HG03520 (cell line): ENCODE measurements at regions not wholly inside any gene's neighbourhood (a gene's known extent, or its start where the extent isn't known, plus 50 kb on each side); places are given as distances from the start of the nearest gene placed in this dataset.
"Not testable (repeated sequence)": the region's sequence is repeated elsewhere in the genome, so short reads cannot be mapped to it uniquely, and the experiment has no call there.

ENCODE experiments used
- ATAC-seq: cut with Tn5 transposase; IDR thresholded peaks from one replicate; pipeline ENCODE4 v1.9.1; 2021; ENCODE audit warnings: mild to moderate bottlenecking, moderate library complexity; ENCODE audit not compliant: unreplicated experiment

DNA sequence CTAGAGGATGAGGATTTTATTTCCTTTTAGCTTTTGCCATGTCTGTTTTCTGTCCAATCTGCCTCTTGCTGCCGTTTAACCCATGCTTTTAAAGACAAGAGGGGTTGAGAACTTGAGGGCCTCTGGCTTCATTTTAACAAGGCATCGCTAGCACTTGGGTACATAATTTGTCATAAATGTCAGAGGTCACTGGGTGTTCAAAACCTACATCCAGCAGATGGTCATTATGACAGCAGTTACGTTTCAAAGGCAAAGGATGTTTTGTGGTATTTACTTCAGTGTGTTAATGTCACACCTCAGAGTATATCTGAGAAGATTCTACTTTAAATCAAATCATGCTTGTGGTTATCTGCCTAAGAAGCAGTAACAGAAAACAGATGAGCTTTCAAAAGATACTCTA lies 918.3 kb downstream of the NR2F1-AS1 start:
- ATAC-seq = no peak

DNA sequence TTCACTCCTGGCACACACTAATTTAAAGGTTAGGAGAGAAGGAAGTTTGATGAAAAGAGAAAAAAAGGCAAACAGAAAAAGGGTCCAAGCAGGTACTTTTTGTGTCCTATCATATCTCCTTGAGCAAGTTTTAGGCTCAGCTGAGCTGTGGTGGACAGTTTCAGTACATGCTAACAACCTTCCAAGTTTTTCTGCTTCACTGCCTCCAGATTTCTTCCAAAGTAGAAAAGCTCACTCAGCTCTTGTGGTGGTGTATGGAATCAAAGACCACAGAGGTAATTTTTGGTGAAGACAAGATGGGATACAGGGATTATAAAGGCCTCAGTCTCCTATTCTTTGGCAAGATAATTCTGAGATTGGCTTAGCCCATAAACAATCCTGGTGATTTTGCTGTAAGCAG lies 921.8 kb downstream of the NR2F1-AS1 start:
- no peak for ATAC-seq

DNA sequence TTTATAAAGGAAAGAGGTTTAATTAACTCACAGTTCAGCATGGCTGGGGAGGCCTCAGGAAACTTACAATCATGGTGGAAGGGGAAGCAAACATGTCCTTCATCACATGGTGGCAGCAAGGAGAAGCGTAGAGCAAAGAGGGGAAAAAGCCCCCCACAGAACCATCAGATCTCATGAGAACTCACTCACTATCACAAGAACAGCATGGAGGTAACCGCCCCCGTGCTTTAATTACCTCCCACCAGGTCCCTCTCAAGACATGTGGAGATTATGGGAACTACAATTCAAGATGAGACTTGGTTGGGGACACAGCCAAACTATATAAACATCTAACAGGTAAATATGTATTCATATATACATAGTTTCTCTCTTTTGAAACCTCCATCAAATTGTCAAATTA lies 926.4 kb downstream of the NR2F1-AS1 start:
- ATAC-seq = not testable (repeated sequence)

DNA sequence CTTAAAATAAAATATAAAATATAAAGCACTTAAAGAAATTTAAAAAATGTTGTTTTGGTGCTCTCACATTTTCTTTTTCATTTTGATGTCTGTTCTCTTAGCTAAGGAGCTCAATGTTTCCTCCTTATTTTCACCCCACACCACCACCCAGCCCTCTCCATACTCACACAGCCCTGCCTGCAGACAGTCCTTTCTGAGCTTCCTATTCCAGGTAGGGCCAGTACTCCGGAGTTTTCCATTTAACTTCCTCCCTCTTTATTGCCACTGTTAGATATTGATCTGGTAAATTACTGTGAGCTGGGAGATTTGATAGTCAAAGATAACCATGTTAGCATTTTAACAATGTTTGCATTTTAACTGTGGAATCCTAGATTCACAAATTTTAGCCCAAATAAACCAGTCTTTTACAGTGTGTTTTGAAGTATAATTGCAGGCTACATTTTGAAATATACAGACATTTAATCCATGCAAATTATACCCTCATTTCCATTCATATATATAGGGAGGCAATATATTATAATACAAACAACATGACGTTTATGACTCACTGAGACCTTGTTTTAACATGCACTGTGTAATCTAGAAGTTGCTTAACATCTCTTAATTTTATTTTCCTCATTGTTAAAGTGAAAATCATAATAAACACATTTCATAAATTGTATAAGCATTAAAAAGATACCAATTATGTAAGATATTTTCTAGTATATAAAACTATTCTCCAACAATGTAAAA lies 927.1 kb downstream of the NR2F1-AS1 start:
- ATAC-seq = no peak

DNA sequence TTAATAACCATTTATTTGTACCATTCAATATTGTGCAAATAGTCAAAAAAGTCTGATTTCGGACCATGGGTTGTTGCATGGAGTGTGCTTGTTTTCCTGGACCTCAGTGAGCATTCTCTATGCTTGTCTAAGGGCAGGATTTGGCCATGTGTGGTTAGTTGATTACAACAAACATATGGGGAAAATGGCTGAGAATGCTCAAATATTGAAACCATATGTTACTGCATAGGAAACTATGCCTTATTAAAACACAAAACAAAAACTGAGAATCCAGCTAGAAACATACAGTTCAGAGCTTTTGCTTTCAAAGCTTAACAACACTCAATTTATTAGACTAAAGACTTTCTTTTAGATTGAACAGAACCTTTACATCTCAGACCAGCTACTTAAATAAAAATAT lies 928.3 kb downstream of the NR2F1-AS1 start:
- ATAC-seq = no peak

DNA sequence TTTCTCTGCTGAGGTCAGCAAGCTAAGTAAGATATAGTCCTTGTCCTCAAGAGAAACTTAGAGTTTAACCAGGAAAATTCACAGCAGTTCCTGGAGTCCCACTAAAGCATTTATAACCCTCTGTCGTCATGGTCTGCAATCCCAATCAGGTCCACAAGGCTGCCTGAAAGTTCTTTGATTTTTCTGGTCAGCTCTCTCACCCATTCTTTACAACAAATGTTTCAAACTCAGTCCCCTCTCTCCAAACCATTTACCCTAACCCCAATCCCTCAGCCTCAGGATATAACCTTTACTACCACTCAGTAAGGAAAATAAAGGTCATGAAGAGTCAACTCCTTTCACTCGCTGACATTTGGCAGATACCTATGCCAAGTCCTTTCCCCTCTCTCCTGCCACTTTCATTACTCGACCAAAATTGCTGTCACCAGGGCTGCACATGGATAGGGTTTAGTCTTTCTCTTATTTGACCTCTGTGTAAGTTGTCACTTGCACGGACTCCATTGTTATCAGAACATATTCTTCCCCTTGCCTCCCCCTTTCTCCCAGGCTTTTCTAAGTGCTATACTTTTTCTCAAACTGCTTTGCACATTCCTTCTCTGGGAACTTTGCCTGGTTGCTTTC lies 936.6 kb downstream of the NR2F1-AS1 start:
- no peak for ATAC-seq

DNA sequence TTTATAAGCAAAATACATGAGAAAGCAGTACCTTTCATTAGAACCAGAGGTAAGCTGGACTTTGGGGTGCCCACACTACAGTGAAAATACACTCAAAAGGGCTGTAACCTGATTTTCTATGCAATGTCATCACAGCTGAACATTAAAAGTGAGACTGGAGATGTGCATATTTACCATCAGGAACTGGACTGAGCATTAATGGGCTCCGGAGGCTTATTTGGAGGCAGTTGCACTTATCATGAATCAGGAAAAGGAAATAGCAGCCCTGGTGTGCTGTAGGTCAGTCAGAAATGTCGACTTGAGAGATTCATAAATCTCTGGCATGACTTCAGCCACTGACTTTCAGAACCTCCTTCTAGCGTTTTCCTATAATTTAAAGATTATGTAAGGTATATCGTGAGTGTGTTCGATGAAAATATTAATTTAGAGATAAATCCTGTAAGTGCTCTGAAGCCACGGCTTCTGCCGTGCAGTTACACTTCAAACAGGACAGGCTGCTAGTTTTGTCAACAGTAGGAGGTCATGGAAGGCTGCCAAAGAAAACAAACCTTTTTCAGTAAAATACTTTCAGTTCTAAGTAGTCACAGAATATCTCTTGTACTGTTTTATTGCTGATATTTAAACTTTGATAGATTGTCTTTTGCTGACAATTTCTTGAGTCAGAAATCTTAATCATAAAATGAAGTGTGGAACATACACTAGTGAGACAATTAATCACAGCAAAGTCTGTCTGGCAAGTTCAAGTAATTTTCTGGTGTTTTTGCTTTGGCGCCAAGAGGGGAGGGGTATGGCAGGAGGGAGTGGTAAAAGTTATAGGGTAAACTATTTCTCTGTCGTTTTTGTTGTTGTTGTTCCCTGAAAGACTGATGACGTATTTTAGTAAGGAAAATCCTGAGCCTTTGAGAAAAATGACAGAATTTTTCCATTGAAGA lies 939.7 kb downstream of the NR2F1-AS1 start:
- no peak for ATAC-seq

DNA sequence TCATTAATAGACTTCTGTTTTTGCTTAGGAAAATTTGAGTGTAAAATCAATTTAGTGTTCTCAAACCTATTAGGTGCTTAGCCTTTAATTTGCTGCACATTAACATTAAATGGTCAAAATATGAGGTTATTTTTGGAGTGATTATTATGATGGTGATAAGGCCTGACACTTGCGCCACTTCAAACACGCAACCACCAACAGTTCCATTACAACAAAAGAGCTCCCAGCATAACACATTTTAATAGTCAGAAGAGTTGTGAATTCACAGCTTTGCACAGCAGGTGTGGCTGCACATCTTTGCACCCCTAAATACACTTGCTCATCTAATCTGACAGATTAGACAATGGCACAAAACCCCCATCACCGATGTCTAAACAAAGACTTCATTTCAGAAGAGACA lies 940.7 kb downstream of the NR2F1-AS1 start:
- ATAC-seq = no peak

DNA sequence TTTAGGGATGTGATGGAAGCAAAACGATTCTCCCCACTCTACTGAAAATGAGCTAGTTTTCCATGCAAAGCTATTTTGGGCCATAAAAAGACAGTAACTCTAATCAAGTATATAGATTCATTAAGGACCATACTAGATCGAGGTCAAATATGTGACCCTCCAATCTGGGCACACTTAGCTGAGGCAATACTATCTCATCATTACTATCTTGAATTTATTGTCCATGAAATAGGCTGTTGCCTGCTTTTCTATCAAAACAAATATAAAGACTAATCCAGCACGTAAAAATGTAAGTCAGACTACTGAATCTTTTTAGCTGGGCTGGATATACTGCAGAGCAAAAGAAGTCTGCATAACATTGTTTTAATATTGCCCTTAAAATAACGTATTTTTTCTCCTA lies 943.1 kb downstream of the NR2F1-AS1 start:
- ATAC-seq = no peak

DNA sequence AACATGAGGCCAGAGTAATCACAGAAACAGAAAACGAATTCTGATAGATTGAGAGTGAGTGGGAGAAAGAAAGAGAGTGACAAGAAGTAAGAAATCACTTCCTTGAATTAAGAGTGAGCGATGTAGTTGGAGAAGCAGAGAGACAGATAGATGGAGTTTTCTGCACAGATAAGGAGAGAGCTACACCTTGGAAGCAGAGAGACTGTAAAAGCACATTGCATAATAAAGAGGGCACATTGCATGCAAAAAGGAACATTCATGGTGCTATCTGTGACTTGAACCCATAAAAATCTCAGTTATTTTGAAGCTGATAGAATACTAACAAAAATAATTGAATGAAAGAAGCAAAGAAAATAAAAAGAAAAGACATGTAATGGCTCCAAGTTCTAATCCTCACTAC lies 943.8 kb downstream of the NR2F1-AS1 start:
- ATAC-seq = no peak

DNA sequence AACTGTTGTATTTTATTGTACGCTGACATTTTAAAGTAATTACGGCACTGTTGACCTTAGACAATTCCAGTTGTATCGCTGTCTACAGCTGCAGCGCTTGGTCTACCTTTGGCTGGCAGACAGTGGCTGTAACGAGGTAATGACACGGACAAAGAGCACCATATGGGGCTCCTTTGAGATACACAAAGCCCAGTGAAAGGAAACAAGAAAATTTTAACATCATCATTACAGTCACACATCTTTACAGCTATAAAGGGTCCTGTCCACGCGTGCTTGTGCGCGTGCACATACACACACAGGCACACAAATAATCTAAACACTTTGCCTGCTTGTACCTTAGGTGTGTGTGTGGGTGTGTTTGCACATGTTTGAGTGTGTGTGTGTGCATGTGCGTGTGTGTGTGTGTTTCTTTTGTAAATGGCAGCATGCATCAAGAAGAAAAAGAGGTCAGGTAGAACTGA lies 946.0 kb downstream of the NR2F1-AS1 start:
- no peak for ATAC-seq

DNA sequence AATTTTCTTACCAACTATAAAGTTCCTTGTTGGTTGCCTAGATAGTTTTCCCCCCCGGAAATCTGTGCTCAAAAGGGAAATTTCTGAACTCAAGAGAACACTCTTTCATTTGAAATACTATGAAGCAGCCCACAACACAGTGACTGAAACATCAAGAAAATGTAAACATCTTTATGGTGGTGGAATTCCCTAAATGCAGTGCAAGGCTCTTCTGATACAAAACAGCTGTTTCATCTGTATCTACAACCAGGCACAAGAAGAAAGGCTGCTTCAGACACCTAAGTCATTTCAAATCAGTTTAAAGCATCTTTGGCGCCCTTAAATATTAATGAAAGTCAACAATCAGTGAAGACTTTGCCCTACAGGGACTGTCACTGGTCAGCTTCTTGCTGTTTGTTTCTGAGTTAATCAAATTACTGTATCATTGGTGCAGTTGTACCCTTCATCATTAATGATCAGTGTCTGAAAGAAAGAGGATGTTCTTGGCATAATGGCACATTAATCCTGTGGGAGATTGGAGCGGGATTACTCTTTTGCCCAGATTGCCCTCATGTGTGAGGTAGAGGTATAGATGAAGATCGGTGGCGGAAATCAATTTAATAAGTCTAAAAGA lies 947.0 kb downstream of the NR2F1-AS1 start:
- ATAC-seq = no peak

DNA sequence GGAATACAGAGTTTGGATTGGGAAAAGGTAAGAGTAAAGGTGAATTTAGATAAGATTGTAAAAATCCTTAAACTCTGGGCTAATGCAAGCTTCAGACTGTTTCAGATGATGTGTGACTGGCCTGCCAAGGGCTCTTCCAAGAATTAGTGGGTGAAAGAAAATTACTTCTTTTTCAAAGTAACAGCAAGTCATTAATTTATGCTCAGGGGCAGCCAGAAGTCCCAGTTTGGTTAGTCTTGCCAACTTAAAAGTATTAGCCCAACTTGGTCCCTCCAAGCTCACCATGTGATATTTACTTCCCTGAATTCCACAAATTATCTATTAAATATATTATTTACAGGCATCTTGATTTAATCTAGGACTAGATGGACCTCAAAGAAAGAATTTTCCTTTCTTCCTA lies 947.8 kb downstream of the NR2F1-AS1 start:
- ATAC-seq = no peak

DNA sequence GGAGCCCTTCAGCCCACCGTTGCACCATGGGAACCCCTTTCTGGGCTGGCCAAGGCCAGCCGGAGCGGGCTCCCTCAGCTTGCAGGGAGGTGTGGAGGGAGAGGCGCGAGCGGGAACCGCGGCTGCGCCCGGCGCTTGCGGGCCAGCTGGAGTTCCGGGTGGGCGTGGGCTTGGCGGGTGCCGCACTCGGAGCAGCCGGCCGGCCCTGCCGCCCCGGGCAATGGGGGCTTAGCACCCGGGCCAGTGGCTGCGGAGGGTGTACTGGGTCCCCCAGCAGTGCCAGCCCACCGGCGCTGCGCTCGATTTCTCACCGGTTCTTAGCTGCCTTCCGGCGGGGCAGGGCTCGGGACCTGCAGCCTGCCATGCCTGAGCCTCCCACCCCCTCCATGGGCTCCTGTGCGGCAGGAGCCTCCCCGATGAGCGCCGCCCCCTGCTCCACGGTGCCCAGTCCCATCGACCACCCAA lies 949.8 kb downstream of the NR2F1-AS1 start:
- not testable (repeated sequence) for ATAC-seq

DNA sequence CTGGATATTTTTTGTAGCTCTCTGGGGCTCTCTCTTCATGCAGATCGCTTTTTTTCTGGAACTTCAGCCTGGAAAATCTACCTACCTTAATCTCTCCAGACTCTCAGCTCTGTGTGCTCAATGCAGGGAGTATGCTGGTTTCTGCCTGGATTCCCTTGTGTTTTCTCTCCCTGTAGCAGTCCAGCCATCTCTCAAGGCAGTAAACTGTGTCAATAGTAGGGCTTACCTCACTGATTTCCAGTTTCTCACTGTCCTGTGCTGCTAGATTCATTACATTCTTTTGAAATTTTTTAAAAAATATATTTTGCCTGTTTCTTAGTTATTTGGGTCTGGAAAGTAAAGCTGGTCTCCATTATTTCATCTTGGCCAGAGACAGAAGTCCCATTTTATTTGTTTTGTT lies 951.4 kb downstream of the NR2F1-AS1 start:
- ATAC-seq = no peak

DNA sequence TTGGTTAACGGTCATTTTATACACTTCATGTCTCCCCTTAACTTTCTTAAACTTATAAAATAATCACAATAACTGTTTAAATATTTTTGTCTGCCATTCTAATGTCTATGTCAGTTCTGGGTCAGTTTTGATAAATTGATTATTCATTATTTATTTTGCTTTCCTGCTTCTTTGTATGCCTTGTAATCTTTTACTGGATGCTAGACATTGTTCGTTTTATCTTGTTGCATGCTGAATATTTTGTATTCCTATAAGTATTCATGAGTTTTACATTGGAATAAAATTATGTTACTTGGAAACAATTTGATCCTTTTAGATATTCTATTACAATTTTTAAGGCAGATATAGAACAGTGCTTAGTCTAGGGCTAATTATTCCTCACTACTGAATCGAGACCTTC lies 952.0 kb downstream of the NR2F1-AS1 start:
- no peak for ATAC-seq

DNA sequence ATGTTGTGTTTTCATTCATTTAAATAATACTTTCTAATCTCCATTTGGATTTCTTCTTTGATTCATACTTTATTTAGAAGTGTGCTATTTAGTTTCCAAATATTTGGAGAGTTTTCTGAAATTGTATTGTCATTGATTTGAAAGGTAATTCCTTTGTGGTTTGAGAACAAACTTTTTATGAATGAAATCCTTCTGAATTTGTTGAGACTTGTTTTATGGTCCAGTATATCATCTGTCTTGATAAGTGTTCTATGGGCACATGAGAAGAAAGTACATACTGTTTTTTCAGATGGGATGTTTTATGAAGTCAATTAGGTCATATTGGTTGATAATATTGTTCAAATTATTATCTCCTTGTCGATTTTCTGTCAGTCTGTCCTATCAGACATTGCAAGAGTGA lies 953.8 kb downstream of the NR2F1-AS1 start:
- no peak for ATAC-seq

DNA sequence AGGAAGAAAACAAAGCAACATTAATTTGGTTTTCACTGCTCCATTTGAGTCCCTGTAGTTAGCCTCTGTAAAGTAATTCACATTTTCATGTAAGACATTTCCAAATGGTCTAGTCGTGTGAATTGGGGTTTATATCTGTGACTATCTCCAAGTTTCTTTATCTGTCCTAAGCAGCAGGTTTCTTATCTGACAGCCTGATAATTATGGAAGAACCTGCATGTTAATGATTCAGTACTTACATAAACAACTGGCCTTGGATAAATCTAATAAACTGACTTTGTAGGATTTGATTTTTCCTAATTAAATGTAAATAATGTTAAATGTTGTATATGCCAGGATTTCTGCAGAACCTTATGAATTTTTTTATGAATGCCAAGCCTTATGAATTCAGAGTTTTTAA lies 964.9 kb downstream of the NR2F1-AS1 start:
- no peak for ATAC-seq

DNA sequence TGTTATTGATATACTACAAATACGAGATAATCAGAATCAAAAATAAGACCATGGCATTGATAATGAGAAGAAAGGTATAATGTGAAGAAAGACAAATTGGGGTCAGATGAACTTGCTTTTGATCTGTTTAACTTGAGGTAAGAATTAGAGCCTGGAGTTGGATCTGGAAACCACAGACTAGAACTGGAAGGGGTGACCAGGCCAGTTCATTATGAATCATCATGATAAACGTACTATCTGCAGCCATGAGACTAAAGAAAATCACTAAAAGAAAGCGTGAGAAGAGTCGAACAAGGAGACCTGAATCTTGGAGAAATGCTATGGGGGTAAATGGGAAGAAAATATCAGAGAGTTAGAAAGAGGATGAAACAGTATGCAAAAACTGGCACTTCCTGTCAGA lies 967.5 kb downstream of the NR2F1-AS1 start:
- no peak for ATAC-seq

DNA sequence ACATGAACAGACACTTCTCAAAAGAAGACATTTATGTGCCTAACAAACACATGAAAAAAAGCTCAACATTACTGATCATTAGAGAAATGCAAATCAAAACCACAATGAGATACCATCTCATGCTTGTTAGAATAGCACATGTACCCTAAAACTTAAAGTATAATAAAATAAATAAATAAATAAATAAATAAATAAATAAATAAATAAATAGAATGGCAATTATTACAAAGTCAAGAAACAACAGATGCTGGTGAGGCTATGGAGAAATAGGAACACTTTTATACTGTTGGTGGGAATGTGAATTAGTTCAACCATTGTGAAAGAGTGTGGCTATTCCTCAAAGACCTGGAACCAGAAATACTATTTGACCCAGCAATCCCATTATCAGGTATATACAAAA lies 970.6 kb downstream of the NR2F1-AS1 start:
- ATAC-seq = not testable (repeated sequence)

DNA sequence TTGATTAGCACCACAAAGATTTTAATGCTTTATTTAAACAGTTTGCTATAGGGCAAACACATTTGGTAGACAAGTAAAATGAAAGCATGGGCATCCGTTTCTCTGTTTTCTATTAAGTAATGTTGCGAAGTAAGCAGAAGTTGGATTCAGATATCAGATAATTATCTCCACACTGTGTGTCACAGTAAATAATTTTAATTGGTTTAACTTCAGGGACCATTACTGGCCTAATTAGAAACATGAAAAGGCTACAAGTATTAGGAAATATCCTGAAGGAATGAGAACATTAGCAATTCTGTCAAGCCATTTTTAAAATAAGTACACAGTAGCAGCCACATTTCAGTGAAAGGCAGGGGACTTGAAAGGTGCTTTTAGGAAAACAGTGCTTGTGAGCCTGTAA lies 975.4 kb downstream of the NR2F1-AS1 start:
- no peak for ATAC-seq
